GM10248 (cell line): ENCODE measurements at regions not wholly inside any gene's neighbourhood (a gene's known extent, or its start where the extent isn't known, plus 50 kb on each side); places are given as distances from the start of the nearest gene placed in this dataset.

Experiments used
- CTCF ChIA-PET: fragments of 300-600 bp; sonication (Branson Sonifier 250); formaldehyde crosslinking; extraction: SDS; loops from one replicate; lab custom pipeline; 2021; ENCODE audit warnings: antibody characterized with exemption; lab: Yijun Ruan, JAX
- POLR2A ChIA-PET: fragments of 350-650 bp; sonication (Branson Sonifier 250); formaldehyde crosslinking; extraction: SDS; loops from one replicate; lab custom pipeline; 2020; ENCODE audit warnings: antibody characterized with exemption; lab: Yijun Ruan, JAX
- DNase-seq: peaks from one replicate; pipeline ENCODE4 v3.0.0; 2012; ENCODE audit errors: extremely low spot score
- CTCF ChIP-seq: IDR thresholded peaks from 2 replicates; pipeline ENCODE4 v1.5.1; 2012; ENCODE audit warnings: mild to moderate bottlenecking, low read depth; ENCODE audit errors: extremely low read depth, missing control alignments, control extremely low read depth

- ChIA-PET POLR2A (no interaction called here), CTCF (no interaction called here)
- TF ChIP-seq CTCF = no peak
- DNase-seq = no peak
These were observed 385.9 kb upstream of the SYT4 start for GRCh38 chr18:43663159-43663558.

- POLR2A ChIA-PET = no interaction called here
- CTCF ChIA-PET = no interaction called here
These were observed 387.3 kb upstream of the SYT4 start for GRCh38 chr18:43664487-43665008.

GRCh38 chr18:43665105-43665788 is 388.0 kb upstream of the SYT4 start:
- no peak for DNase-seq
- POLR2A ChIA-PET = no interaction called here
- CTCF ChIA-PET = no interaction called here
- TF ChIP-seq CTCF = no peak

More at GRCh38 chr18:43664487-43665008, 387.3 kb upstream of the SYT4 start:
- TF ChIP-seq CTCF = no peak
- no peak for DNase-seq

GRCh38 chr18:43668866-43669265 is 391.6 kb upstream of the SYT4 start:
- TF ChIP-seq CTCF = no peak
- CTCF ChIA-PET = interaction anchor here (0.8 to 1.2 kb wide), 2 partner anchors 9 to 16 kb away, joined by 3 read pairs; no protein-coding TSS in a partner anchor
- POLR2A ChIA-PET = no interaction called here
- DNase-seq = no peak

GRCh38 chr18:43671431-43671830 is 394.1 kb upstream of the SYT4 start:
- ChIA-PET CTCF (interaction anchor here (1.3 kb wide), 1 partner anchor 10 kb away, joined by 5 read pairs; no protein-coding TSS in a partner anchor), POLR2A (no interaction called here)
- no peak for DNase-seq
- no peak for TF ChIP-seq CTCF

- DNase-seq = no peak
- ChIA-PET CTCF (interaction anchor here (1.4 kb wide), 1 partner anchor 19 kb away, joined by 3 read pairs; no protein-coding TSS in a partner anchor), POLR2A (no interaction called here)
- no peak for TF ChIP-seq CTCF
These were observed 402.8 kb upstream of the SYT4 start for GRCh38 chr18:43680096-43680495.
